Left ventricle myocardium superior (tissue), 1 donor: ENCODE measurements at regions not wholly inside any gene's neighbourhood (a gene's known extent, or its start where the extent isn't known, plus 50 kb on each side); places are given as distances from the start of the nearest gene placed in this dataset.

Source experiments
- ATAC-seq: fragments of 200-7000 bp; cut with Tn5 transposase; one replicate; pipeline ENCODE4 v1.9.1; 2020; ENCODE audit warnings: mild to moderate bottlenecking, moderate library complexity
- DNase-seq: peaks from one replicate; pipeline ENCODE4 v3.0.0-alpha.2; 2020
- intact Hi-C: fragments of 100-400 bp; cut with micrococcal nuclease; formaldehyde crosslinking; loops from one replicate; pipeline ENCODE4 v1.11.0; 2022
- donor health status: DM: no; HTN: yes; CAD: no; lungs with severe emphysema.

- DNase-seq (no peak), ATAC-seq (no peak)
- intact Hi-C loops = no loop called here
Measured at GRCh38 chr12:82069931-82070514, 288.2 kb downstream of the CCDC59 start.

- ATAC-seq (no peak), DNase-seq (no peak)
- intact Hi-C loops = no loop called here
Measured at GRCh38 chr12:82058197-82058596, 299.0 kb upstream of the PPFIA2 start.

- intact Hi-C loops = no loop called here
- DNase-seq = no peak
- ATAC-seq = peak; percentile 31
Measured at GRCh38 chr12:82057770-82058169, 298.6 kb upstream of the PPFIA2 start.

GRCh38 chr12:82055391-82055790 lies 296.2 kb upstream of the PPFIA2 start:
- ATAC-seq (no peak), DNase-seq (no peak)
- intact Hi-C loops = no loop called here

GRCh38 chr12:82054566-82054965 lies 295.4 kb upstream of the PPFIA2 start:
- intact Hi-C loops = no loop called here
- ATAC-seq = no peak
- no peak for DNase-seq

GRCh38 chr12:82047446-82047845 lies 288.3 kb upstream of the PPFIA2 start:
- intact Hi-C loops = no loop called here
- DNase-seq = no peak
- ATAC-seq = no peak

GRCh38 chr12:82040987-82041743 lies 282.0 kb upstream of the PPFIA2 start:
- ATAC-seq (no peak), DNase-seq (no peak)
- intact Hi-C loops = no loop called here

GRCh38 chr12:82034769-82035168 lies 275.6 kb upstream of the PPFIA2 start:
- ATAC-seq (no peak), DNase-seq (no peak)
- intact Hi-C loops = no loop called here

- DNase-seq (no peak), ATAC-seq (no peak)
- intact Hi-C loops = no loop called here
Measured at GRCh38 chr12:82029936-82030335, 270.8 kb upstream of the PPFIA2 start.

GRCh38 chr12:82028772-82029171 lies 269.6 kb upstream of the PPFIA2 start:
- intact Hi-C loops = no loop called here
- DNase-seq (no peak), ATAC-seq (no peak)

GRCh38 chr12:82027612-82028011 lies 268.5 kb upstream of the PPFIA2 start:
- ATAC-seq = no peak
- no peak for DNase-seq
- intact Hi-C loops = no loop called here

- DNase-seq (no peak), ATAC-seq (no peak)
- intact Hi-C loops = no loop called here
Measured at GRCh38 chr12:82025462-82025861, 266.3 kb upstream of the PPFIA2 start.

GRCh38 chr12:82019533-82019932 lies 260.4 kb upstream of the PPFIA2 start:
- intact Hi-C loops = no loop called here
- ATAC-seq = no peak
- no peak for DNase-seq

- ATAC-seq = no peak
- intact Hi-C loops = no loop called here
- DNase-seq = no peak
Measured at GRCh38 chr12:82015623-82016347, 256.6 kb upstream of the PPFIA2 start.

- DNase-seq (no peak), ATAC-seq (no peak)
- intact Hi-C loops = no loop called here
Measured at GRCh38 chr12:82012176-82012575, 253.0 kb upstream of the PPFIA2 start.

GRCh38 chr12:82009524-82009923 lies 250.4 kb upstream of the PPFIA2 start:
- ATAC-seq (no peak), DNase-seq (no peak)
- intact Hi-C loops = no loop called here

- intact Hi-C loops = no loop called here
- no peak for ATAC-seq
- DNase-seq = no peak
Measured at GRCh38 chr12:82008251-82008650, 249.1 kb upstream of the PPFIA2 start.

GRCh38 chr12:81998761-81999378 lies 239.7 kb upstream of the PPFIA2 start:
- intact Hi-C loops = no loop called here
- DNase-seq = no peak
- no peak for ATAC-seq

GRCh38 chr12:81992461-81992860 lies 233.3 kb upstream of the PPFIA2 start:
- no peak for DNase-seq
- ATAC-seq = no peak
- intact Hi-C loops = no loop called here

GRCh38 chr12:81991868-81992267 lies 232.7 kb upstream of the PPFIA2 start:
- DNase-seq = no peak
- intact Hi-C loops = no loop called here
- ATAC-seq = no peak
